ENCODE measurements at regions not wholly inside any gene's neighbourhood (a gene's known extent, or its start where the extent isn't known, plus 50 kb on each side); places are given as distances from the start of the nearest gene placed in this dataset.

DNA sequence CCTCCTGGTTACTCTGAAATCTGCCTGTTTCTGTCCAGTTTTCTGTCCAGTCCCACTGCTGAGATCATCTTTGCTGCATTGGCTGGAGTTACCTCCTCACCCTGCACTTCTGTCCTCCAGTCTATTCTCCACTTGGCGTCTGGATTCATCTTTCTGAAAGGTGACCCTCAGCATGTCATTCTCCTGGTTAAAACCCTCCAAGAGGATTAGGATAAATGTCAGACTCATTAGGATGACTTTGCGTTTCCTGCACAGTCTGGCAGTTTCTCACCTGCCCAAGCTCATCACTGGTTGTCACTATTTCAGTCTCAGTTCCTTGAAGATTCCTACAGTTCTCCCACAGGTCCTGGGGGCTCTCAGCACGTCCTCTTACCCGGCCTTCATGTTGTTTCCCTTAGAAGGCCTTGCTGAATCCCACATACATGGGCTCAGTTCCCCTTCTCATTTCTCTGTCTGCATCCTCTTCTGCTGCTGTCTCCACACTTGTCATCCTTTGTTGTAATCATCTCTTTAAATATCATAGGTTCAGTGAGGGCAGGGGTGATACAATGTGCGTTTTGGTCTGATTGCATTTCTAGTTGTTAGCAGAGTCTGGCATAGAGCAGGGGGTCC is 374.8 kb downstream of the QKI start:
- TF ChIP-seq, protein P1, sequence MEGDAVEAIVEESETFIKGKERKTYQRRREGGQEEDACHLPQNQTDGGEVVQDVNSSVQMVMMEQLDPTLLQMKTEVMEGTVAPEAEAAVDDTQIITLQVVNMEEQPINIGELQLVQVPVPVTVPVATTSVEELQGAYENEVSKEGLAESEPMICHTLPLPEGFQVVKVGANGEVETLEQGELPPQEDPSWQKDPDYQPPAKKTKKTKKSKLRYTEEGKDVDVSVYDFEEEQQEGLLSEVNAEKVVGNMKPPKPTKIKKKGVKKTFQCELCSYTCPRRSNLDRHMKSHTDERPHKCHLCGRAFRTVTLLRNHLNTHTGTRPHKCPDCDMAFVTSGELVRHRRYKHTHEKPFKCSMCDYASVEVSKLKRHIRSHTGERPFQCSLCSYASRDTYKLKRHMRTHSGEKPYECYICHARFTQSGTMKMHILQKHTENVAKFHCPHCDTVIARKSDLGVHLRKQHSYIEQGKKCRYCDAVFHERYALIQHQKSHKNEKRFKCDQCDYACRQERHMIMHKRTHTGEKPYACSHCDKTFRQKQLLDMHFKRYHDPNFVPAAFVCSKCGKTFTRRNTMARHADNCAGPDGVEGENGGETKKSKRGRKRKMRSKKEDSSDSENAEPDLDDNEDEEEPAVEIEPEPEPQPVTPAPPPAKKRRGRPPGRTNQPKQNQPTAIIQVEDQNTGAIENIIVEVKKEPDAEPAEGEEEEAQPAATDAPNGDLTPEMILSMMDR (conservative IDR thresholded peaks at IDR 0.05; ENCODE audit: low read length), result no peak
- no peak for TF ChIP-seq EZH2phosphoT487 (IDR thresholded peaks at IDR 0.05; ENCODE audit: borderline replicate concordance)
